CD14-positive monocyte (primary cell): ENCODE measurements at regions not wholly inside any gene's neighbourhood (a gene's known extent, or its start where the extent isn't known, plus 50 kb on each side); places are given as distances from the start of the nearest gene placed in this dataset.
"Not testable (repeated sequence)": the region's sequence is repeated elsewhere in the genome, so short reads cannot be mapped to it uniquely, and the experiment has no call there.

ENCODE experiments used
- DNase-seq, 3 donors: peaks; one replicate each; pipeline ENCODE4 v3.0.0-alpha.2; 2011 to 2022
- H2AFZ ChIP-seq: 2 replicates; pipeline ENCODE4 v1.6.0; 2012; ENCODE audit warnings: mild to moderate bottlenecking, low read depth, low read length, inconsistent platforms; ENCODE audit not compliant: insufficient read depth, poor library complexity, severe bottlenecking
- H3K27ac ChIP-seq, 2 donors: 1 replicate in 1 of 2; 2 replicates in 1 of 2; pipeline ENCODE4 v1.5.1; 2012 to 2013; ENCODE audit warnings: low read length in 2 of 2, control low read depth in 1 of 2, inconsistent platforms in 1 of 2, low read depth in 1 of 2, mild to moderate bottlenecking in 1 of 2
- H3K27me3 ChIP-seq, 2 donors: one replicate each; pipeline versions ENCODE4 v1.6.0 to v1.6.1; 2011 to 2013; ENCODE audit warnings: low read length in 2 of 2; ENCODE audit not compliant: control insufficient read depth in 2 of 2, insufficient read depth in 2 of 2
- H3K36me3 ChIP-seq, 2 donors: replicated peaks in 1 of 2; 1 replicate in 1 of 2; 2 replicates in 1 of 2; pipeline versions ENCODE4 v1.5.1 to v1.6.1; 2012 to 2013; ENCODE audit warnings: low read length in 2 of 2, control low read depth in 1 of 2, inconsistent platforms in 1 of 2, mild to moderate bottlenecking in 1 of 2; ENCODE audit not compliant: insufficient read depth in 2 of 2, control insufficient read depth in 1 of 2
- H3K4me1 ChIP-seq, 2 donors: 1 replicate in 1 of 2; 2 replicates in 1 of 2; pipeline versions ENCODE4 v1.5.1 to v1.6.1; 2012 to 2013; ENCODE audit warnings: low read length in 2 of 2, control low read depth in 1 of 2, inconsistent platforms in 1 of 2, mild to moderate bottlenecking in 1 of 2, moderate library complexity in 1 of 2; ENCODE audit not compliant: insufficient read depth in 2 of 2, control insufficient read depth in 1 of 2
- H3K4me2 ChIP-seq: replicated peaks from 2 replicates; pipeline ENCODE3; 2012; ENCODE audit warnings: low read length, moderate library complexity, mild to moderate bottlenecking; ENCODE audit not compliant: poor library complexity, severe bottlenecking; ENCODE audit errors: extremely low read depth
- H3K4me3 ChIP-seq, 3 experiments: fragments of 200-600 bp in 1 of 3; sonication (generic) in 1 of 3; replicated peaks in 1 of 3; 1 replicate in 2 of 3; 2 replicates in 1 of 3; pipeline ENCODE4 v1.5.1; 2011 to 2013; ENCODE audit warnings: low read length in 3 of 3, mild to moderate bottlenecking in 3 of 3, control low read depth in 2 of 3, low read depth in 2 of 3, inconsistent platforms in 1 of 3, moderate library complexity in 1 of 3
- H3K79me2 ChIP-seq: 2 replicates; pipeline ENCODE4 v1.6.0; 2012; ENCODE audit warnings: mild to moderate bottlenecking, control low read depth, inconsistent platforms, low read length, moderate library complexity; ENCODE audit not compliant: insufficient read depth
- H3K9ac ChIP-seq: 2 replicates; pipeline ENCODE4 v1.6.0; 2017; ENCODE audit warnings: low read length, mild to moderate bottlenecking; ENCODE audit not compliant: insufficient read depth, poor library complexity, severe bottlenecking
- H3K9me3 ChIP-seq, 2 donors: replicated peaks in 1 of 2; 1 replicate in 1 of 2; 2 replicates in 1 of 2; pipeline versions ENCODE4 v1.5.1 to v1.6.1; 2012 to 2013; ENCODE audit warnings: low read length in 2 of 2, control low read depth in 1 of 2; ENCODE audit not compliant: control insufficient read depth in 1 of 2, insufficient read depth in 1 of 2
- H4K20me1 ChIP-seq: 2 replicates; pipeline ENCODE4 v1.6.0; 2012; ENCODE audit warnings: mild to moderate bottlenecking, low read length, control low read depth, moderate library complexity; ENCODE audit not compliant: insufficient read depth
- H3K27ac Mint-ChIP-seq, 7 donors: one replicate each; pipeline ENCODE4 v1.8.0; 2020; ENCODE audit warnings: mild to moderate bottlenecking in 7 of 7, mixed read lengths in 7 of 7, moderate library complexity in 6 of 7, inconsistent platforms in 2 of 7
- H3K27me3 Mint-ChIP-seq, 3 donors: one replicate each; pipeline ENCODE4 v1.8.0; 2021 to 2022; ENCODE audit warnings: low read depth in 3 of 3, mild to moderate bottlenecking in 3 of 3, mixed read lengths in 3 of 3, moderate library complexity in 3 of 3, inconsistent platforms in 1 of 3
- H3K36me3 Mint-ChIP-seq, 2 donors: one replicate each; pipeline ENCODE4 v1.8.0; 2020; ENCODE audit warnings: mixed read lengths in 2 of 2, inconsistent platforms in 1 of 2, mild to moderate bottlenecking in 1 of 2
- H3K4me1 Mint-ChIP-seq: one replicate; pipeline ENCODE4 v1.8.0; 2020; ENCODE audit warnings: mild to moderate bottlenecking, mixed read lengths
- H3K4me3 Mint-ChIP-seq, 2 donors: one replicate each; pipeline ENCODE4 v1.8.0; 2020; ENCODE audit warnings: mild to moderate bottlenecking in 2 of 2, mixed read lengths in 2 of 2, moderate library complexity in 1 of 2
- H3K9me3 Mint-ChIP-seq, 7 donors: one replicate each; pipeline ENCODE4 v1.8.0; 2020 to 2022; ENCODE audit warnings: mixed read lengths in 7 of 7, mild to moderate bottlenecking in 6 of 7, moderate library complexity in 6 of 7, inconsistent platforms in 2 of 7
- CTCF ChIP-seq: fragments of 200-600 bp; IDR thresholded peaks from one replicate; pipeline ENCODE4 v1.8.0; 2022; ENCODE audit warnings: antibody characterized with exemption, mild to moderate bottlenecking
- WGBS: methylation state at CpG from one replicate; pipeline ENCODE4 v1.1.5; 2013; ENCODE audit warnings: missing lambda C conversion rate; ENCODE audit not compliant: insufficient coverage; 5-methylcytosine and 5-hydroxymethylcytosine counted together
- intact Hi-C, 2 donors: fragments of 100-400 bp; cut with micrococcal nuclease; formaldehyde crosslinking; loops; one replicate each; pipeline versions ENCODE4 v1.15.0 to v1.15.1; 2023

- no peaks in the 10 kb centered on the region for H3K27me3 ChIP-seq
- Mint-ChIP-seq H3K4me3 (no peak overlapping the region), H3K9me3 (peaks cover 0 to 14% (median 2%) of the 10 kb centered on the region in 7 donors), H3K4me1 (no peaks in the 10 kb centered on the region), H3K36me3 (no peaks in the 10 kb centered on the region), H3K27me3 (no peaks in the 10 kb centered on the region), H3K27ac (no peak overlapping the region)
- no peak for DNase-seq
- intact Hi-C loops, result no loop called here
- H2AFZ ChIP-seq, result no peak overlapping the region
- H3K36me3 ChIP-seq, result no peaks in the 10 kb centered on the region
- H3K4me3 ChIP-seq, result no peak overlapping the region
- H4K20me1 ChIP-seq, result no peaks in the 10 kb centered on the region
- H3K9ac ChIP-seq, result no peak overlapping the region
- H3K27ac ChIP-seq, result no peak overlapping the region
- H3K9me3 ChIP-seq, result peaks cover 3 to 12% of the 10 kb centered on the region in 2 donors
- no peak for TF ChIP-seq CTCF
- 60% methylated on average over 1 of the region's 3 CpGs for WGBS
- no peaks in the 10 kb centered on the region for H3K4me1 ChIP-seq
- H3K79me2 ChIP-seq, result no peaks in the 10 kb centered on the region
- no peak overlapping the region for H3K4me2 ChIP-seq
These were observed 805.3 kb upstream of the EPHA5 start for GRCh38 chr4:66475596-66475995.

- Histone ChIP-seq H3K36me3 (no peaks in the 10 kb centered on the region), H2AFZ (no peak overlapping the region), H3K4me3 (no peak overlapping the region), H3K9me3 (peaks cover 9 to 10% of the 10 kb centered on the region in 2 donors), H3K9ac (no peak overlapping the region), H3K27ac (no peak overlapping the region), H3K27me3 (no peaks in the 10 kb centered on the region), H3K4me2 (no peak overlapping the region), H3K4me1 (no peaks in the 10 kb centered on the region), H4K20me1 (no peaks in the 10 kb centered on the region), H3K79me2 (no peaks in the 10 kb centered on the region)
- no peak for TF ChIP-seq CTCF
- H3K4me1 Mint-ChIP-seq, result no peaks in the 10 kb centered on the region
- 74% methylated on average over 4 of the region's 4 CpGs for WGBS
- H3K36me3 Mint-ChIP-seq, result no peaks in the 10 kb centered on the region
- H3K4me3 Mint-ChIP-seq, result no peak overlapping the region
- DNase-seq, result no peak
- intact Hi-C loops, result no loop called here
- H3K27me3 Mint-ChIP-seq, result no peaks in the 10 kb centered on the region
- H3K9me3 Mint-ChIP-seq, result peaks cover 0 to 11% (median 3%) of the 10 kb centered on the region in 7 donors
- H3K27ac Mint-ChIP-seq, result no peak overlapping the region
These were observed 794.8 kb upstream of the EPHA5 start for GRCh38 chr4:66465111-66465510.

- H3K9ac ChIP-seq, intact Hi-C loops, H3K36me3 ChIP-seq, H3K27ac Mint-ChIP-seq, H3K27me3 Mint-ChIP-seq, H3K9me3 ChIP-seq, H3K4me3 ChIP-seq, H3K4me1 ChIP-seq, H3K4me3 Mint-ChIP-seq, H4K20me1 ChIP-seq, H3K4me1 Mint-ChIP-seq, H3K4me2 ChIP-seq, H3K36me3 Mint-ChIP-seq, DNase-seq, H3K79me2 ChIP-seq, H3K27me3 ChIP-seq, H3K27ac ChIP-seq, H2AFZ ChIP-seq: not testable (repeated sequence)
- peaks cover 0 to 11% (median 4%) of the 10 kb centered on the region in 7 donors for H3K9me3 Mint-ChIP-seq
- WGBS, result 52% methylated on average over 4 of the region's 7 CpGs
These were observed 792.6 kb upstream of the EPHA5 start for GRCh38 chr4:66462890-66463289.
